Loucy (cell line): ENCODE measurements at regions not wholly inside any gene's neighbourhood (a gene's known extent, or its start where the extent isn't known, plus 50 kb on each side); places are given as distances from the start of the nearest gene placed in this dataset.
"Not testable (repeated sequence)": the region's sequence is repeated elsewhere in the genome, so short reads cannot be mapped to it uniquely, and the experiment has no call there.

ENCODE experiments used
- H2AFZ ChIP-seq: fragments of 200-600 bp; sonication (generic); 2 replicates; pipeline ENCODE4 v1.6.0; 2016; ENCODE audit warnings: antibody characterized with exemption, mild to moderate bottlenecking, low read length, moderate library complexity
- H3F3A ChIP-seq: fragments of 200-600 bp; 2 replicates; pipeline ENCODE4 v1.6.0; 2016; ENCODE audit warnings: antibody characterized with exemption, low read depth, mild to moderate bottlenecking
- H3K27me3 ChIP-seq: fragments of 200-600 bp; sonication (generic); 2 replicates; pipeline ENCODE4 v1.6.1; 2014; ENCODE audit warnings: low read length, mild to moderate bottlenecking; ENCODE audit not compliant: insufficient read depth, poor library complexity, severe bottlenecking
- H3K36me3 ChIP-seq: fragments of 200-600 bp; sonication (generic); 2 replicates; pipeline ENCODE4 v1.6.1; 2016; ENCODE audit warnings: low read length; ENCODE audit not compliant: insufficient read depth
- H3K4me1 ChIP-seq: fragments of 200-600 bp; sonication (generic); 2 replicates; pipeline ENCODE4 v1.5.1; 2014; ENCODE audit warnings: low read length, mild to moderate bottlenecking; ENCODE audit not compliant: insufficient read depth, poor library complexity, severe bottlenecking
- H3K4me2 ChIP-seq: fragments of 200-600 bp; sonication (generic); 2 replicates; pipeline ENCODE4 v1.6.0; 2014; ENCODE audit warnings: antibody characterized with exemption, low read length, low read depth, mild to moderate bottlenecking; ENCODE audit not compliant: poor library complexity, severe bottlenecking
- H3K4me3 ChIP-seq: fragments of 200-600 bp; sonication (generic); 2 replicates; pipeline ENCODE4 v1.5.1; 2014; ENCODE audit warnings: low read length, mild to moderate bottlenecking, mixed read lengths; ENCODE audit not compliant: poor library complexity, severe bottlenecking
- H3K79me2 ChIP-seq: fragments of 200-600 bp; sonication (generic); 2 replicates; pipeline ENCODE4 v1.6.1; 2014; ENCODE audit warnings: low read length; ENCODE audit not compliant: insufficient read depth
- H3K9ac ChIP-seq: fragments of 200-600 bp; sonication (generic); 2 replicates; pipeline ENCODE4 v1.6.0; 2014; ENCODE audit warnings: mild to moderate bottlenecking, low read depth, low read length, moderate library complexity; ENCODE audit not compliant: poor library complexity, severe bottlenecking
- H3K9me2 ChIP-seq: fragments of 200-600 bp; sonication (generic); replicated peaks from 2 replicates; pipeline ENCODE4 v1.6.1; 2016; ENCODE audit warnings: low read depth, low read length, mixed read lengths
- H3K9me3 ChIP-seq: fragments of 200-600 bp; sonication (generic); 2 replicates; pipeline ENCODE4 v1.6.1; 2014; ENCODE audit warnings: mild to moderate bottlenecking, antibody characterized with exemption, low read length, low read depth; ENCODE audit not compliant: insufficient read depth
- H4K20me1 ChIP-seq: fragments of 200-600 bp; sonication (generic); 2 replicates; pipeline ENCODE4 v1.6.0; 2014; ENCODE audit warnings: antibody characterized with exemption, low read length, mild to moderate bottlenecking; ENCODE audit not compliant: insufficient read depth, poor library complexity, severe bottlenecking

DNA sequence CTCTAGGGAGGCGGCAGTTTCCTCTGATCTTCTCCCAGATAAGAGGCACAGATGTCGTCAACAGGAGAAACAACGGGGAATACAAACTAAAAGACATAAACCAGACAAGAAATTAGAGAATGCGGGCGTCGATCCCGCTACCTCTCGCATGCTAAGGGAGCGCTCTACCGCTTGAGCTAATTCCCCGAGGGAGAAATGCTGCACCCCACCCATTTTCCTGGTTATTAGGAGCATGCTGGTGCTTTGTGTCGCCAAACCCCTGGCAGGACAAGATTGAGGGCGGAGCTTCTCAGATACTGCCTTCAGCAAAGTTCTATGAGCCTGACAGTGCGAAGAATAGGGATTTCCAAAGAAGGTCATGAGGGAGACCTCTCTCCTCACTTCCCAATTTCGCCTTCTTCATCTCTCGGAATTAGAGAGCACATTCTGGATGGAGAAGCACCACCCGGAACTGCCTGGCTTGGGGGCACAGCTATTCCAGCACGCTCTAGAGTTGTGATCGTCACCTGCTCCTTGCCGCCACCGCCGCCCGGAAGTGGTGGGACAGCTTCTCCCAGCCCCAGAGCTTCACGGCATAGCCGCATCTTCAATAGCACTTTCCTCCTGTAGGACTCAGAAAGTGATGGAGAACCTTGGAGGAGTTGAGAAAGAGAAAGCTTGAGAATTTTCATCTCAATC is 475.4 kb downstream of the PRIM2 start:
- H3K27me3 ChIP-seq, H2AFZ ChIP-seq, H3K79me2 ChIP-seq, H3K4me3 ChIP-seq, H3K9me3 ChIP-seq, H3K4me1 ChIP-seq, H3K4me2 ChIP-seq, H3K36me3 ChIP-seq, H3K9me2 ChIP-seq, H3F3A ChIP-seq, H3K9ac ChIP-seq, H4K20me1 ChIP-seq: not testable (repeated sequence)

DNA sequence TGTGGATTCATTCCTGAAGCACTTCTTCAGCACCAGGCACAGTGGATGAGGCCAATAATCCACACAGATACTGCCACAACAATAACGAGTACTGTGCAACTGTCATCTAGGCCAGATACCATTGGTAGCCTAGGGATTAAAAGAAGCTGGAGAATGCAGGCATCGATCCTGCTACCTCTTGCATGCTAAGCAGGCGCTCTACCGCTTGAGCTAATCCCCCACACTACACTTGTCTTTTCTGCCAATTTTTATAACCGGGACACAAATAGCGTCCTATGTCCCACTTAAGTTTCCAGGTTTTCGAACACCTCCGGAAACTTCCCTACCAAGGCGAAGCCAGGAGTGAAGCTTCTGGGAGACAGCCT is 475.9 kb downstream of the PRIM2 start:
- not testable (repeated sequence) for H3K36me3 ChIP-seq, H3K27me3 ChIP-seq, H4K20me1 ChIP-seq

GRCh38 chr6:57799703-57800479 is 482.5 kb downstream of the PRIM2 start:
- H3K4me2 ChIP-seq, H3K9me2 ChIP-seq, H4K20me1 ChIP-seq, H2AFZ ChIP-seq, H3K4me1 ChIP-seq, H3K27me3 ChIP-seq, H3F3A ChIP-seq, H3K4me3 ChIP-seq, H3K36me3 ChIP-seq, H3K9ac ChIP-seq, H3K9me3 ChIP-seq, H3K79me2 ChIP-seq: not testable (repeated sequence)

More for the DNA sequence above, 475.9 kb downstream of the PRIM2 start:
- not testable (repeated sequence) for H3K4me2 ChIP-seq, H2AFZ ChIP-seq, H3K4me3 ChIP-seq, H3K9me3 ChIP-seq, H3K9ac ChIP-seq, H3K79me2 ChIP-seq, H3F3A ChIP-seq, H3K9me2 ChIP-seq, H3K4me1 ChIP-seq

DNA sequence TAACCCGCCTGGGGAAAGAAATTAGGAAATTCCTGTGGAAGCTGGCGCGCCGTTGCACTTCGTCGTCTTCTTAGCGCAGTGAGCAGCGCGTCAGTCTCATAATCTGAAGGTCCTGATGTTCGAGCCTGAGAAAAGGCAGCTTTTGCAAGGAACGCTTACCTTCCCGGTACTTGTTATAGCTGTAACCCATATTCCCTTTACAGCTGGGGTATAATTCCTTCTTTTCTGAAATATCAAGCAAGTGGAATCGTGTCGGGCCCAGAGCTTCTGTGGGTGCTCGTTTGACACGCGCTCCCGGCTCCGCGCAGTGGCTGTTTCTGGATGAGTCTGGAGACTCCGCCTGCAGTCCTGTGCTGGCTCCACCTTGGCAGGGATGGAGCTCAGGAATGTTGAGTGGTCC is 491.2 kb downstream of the PRIM2 start:
- H3K79me2 ChIP-seq, H3K9me2 ChIP-seq, H3K4me2 ChIP-seq, H3K4me1 ChIP-seq, H3K27me3 ChIP-seq, H4K20me1 ChIP-seq, H3K9me3 ChIP-seq, H2AFZ ChIP-seq, H3K4me3 ChIP-seq, H3K36me3 ChIP-seq, H3F3A ChIP-seq, H3K9ac ChIP-seq: not testable (repeated sequence)

DNA sequence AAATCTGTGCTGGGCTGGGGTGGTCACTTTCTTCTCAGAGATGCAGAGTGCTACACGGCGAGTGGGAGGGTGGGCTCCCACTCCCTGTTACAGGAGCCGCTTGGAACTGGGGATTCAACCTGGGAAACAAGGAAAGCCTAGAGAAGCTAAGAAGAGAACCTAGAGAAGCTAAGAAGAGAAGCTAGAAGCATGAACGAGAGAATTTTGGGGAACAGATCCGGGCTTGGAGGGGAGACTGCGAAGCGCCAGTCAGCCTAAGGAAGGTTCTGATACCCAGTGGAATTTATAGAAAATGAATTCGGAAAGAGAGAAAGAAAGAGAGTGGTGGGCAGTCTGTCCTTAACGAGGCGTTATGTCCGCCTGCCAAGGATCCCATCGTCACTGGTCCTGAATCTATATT is 492.0 kb downstream of the PRIM2 start:
- not testable (repeated sequence) for H3K27me3 ChIP-seq, H4K20me1 ChIP-seq, H3K9me2 ChIP-seq, H3K9me3 ChIP-seq, H3K79me2 ChIP-seq, H3K9ac ChIP-seq, H2AFZ ChIP-seq, H3K4me1 ChIP-seq, H3K4me2 ChIP-seq, H3K36me3 ChIP-seq, H3F3A ChIP-seq, H3K4me3 ChIP-seq

GRCh38 chr6:57813271-57814075 is 496.0 kb downstream of the PRIM2 start:
- not testable (repeated sequence) for H3K27me3 ChIP-seq, H2AFZ ChIP-seq, H3K4me1 ChIP-seq, H3K4me3 ChIP-seq, H3F3A ChIP-seq, H4K20me1 ChIP-seq, H3K4me2 ChIP-seq, H3K79me2 ChIP-seq, H3K9me2 ChIP-seq, H3K36me3 ChIP-seq, H3K9ac ChIP-seq, H3K9me3 ChIP-seq

DNA sequence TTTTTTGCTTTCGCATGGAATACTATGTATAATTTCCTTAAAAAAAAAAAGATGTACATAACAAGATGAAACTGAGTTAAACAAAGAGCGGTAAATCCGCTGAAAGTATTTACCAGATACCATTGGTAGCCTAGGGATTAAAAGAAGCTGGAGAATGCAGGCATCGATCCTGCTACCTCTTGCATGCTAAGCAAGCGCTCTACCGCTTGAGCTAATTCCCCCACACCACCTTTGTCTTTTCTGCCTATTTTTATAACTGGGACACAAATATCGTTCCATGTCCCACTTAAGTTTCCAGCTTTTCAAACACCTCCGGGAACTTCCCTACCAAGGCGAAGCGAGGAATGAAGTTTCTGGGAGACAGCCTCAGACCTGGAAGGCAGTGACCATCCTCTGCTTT is 498.4 kb downstream of the PRIM2 start:
- H3K4me1 ChIP-seq, H3F3A ChIP-seq, H3K27me3 ChIP-seq, H3K79me2 ChIP-seq, H3K9me2 ChIP-seq, H3K4me2 ChIP-seq, H3K9me3 ChIP-seq, H3K9ac ChIP-seq, H3K36me3 ChIP-seq, H3K4me3 ChIP-seq, H2AFZ ChIP-seq, H4K20me1 ChIP-seq: not testable (repeated sequence)
